ENCODE measurements at regions not wholly inside any gene's neighbourhood (a gene's known extent, or its start where the extent isn't known, plus 50 kb on each side); places are given as distances from the start of the nearest gene placed in this dataset.

GRCh38 chr16:85998868-85999729 lies 100.1 kb downstream of the IRF8 start:
- Mint-ChIP-seq H3K36me3 (no peaks in the 10 kb centered on the region), H3K9me3 (no peaks in the 10 kb centered on the region), H3K27ac (peak overlapping the region; percentile 1 to 64 (median 21)), H3K4me3 (peak overlapping the region; percentile 1 to 68), H3K27me3 (ENCODE audit: low read depth in 3 of 3) (peaks cover 0 to 4% (median 2%) of the 10 kb centered on the region in 3 donors), H3K4me1 (peaks cover 31% of the 10 kb centered on the region)
- peak in 1 of 3 donors; percentile 40 for DNase-seq
- TF ChIP-seq, protein P1, sequence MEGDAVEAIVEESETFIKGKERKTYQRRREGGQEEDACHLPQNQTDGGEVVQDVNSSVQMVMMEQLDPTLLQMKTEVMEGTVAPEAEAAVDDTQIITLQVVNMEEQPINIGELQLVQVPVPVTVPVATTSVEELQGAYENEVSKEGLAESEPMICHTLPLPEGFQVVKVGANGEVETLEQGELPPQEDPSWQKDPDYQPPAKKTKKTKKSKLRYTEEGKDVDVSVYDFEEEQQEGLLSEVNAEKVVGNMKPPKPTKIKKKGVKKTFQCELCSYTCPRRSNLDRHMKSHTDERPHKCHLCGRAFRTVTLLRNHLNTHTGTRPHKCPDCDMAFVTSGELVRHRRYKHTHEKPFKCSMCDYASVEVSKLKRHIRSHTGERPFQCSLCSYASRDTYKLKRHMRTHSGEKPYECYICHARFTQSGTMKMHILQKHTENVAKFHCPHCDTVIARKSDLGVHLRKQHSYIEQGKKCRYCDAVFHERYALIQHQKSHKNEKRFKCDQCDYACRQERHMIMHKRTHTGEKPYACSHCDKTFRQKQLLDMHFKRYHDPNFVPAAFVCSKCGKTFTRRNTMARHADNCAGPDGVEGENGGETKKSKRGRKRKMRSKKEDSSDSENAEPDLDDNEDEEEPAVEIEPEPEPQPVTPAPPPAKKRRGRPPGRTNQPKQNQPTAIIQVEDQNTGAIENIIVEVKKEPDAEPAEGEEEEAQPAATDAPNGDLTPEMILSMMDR (IDR thresholded peaks at IDR 0.05) = no peak
- no peak overlapping the region for H3K4me2 ChIP-seq (replicated peaks; ENCODE audit: extremely low read depth, low read length, poor library complexity, severe bottlenecking)
- peaks cover 24 to 31% of the 10 kb centered on the region in 2 donors for H3K4me1 ChIP-seq (ENCODE audit: control insufficient read depth in 1 of 2, insufficient read depth in 2 of 2, low read length in 2 of 2)
- H3K27me3 ChIP-seq (ENCODE audit: control insufficient read depth in 2 of 2, insufficient read depth in 2 of 2, low read length in 2 of 2) = no peaks in the 10 kb centered on the region
- H3K4me3 ChIP-seq (replicated peaks in 1 of 3; ENCODE audit: low read depth in 2 of 3, low read length in 3 of 3) = no peak overlapping the region
- no peaks in the 10 kb centered on the region for H3K9me3 ChIP-seq (replicated peaks in 1 of 2; ENCODE audit: control insufficient read depth in 1 of 2, insufficient read depth in 1 of 2, low read length in 2 of 2)
- 38% methylated on average over 5 of the region's 8 CpGs for WGBS (ENCODE audit: insufficient coverage)
- no peak overlapping the region for H3K9ac ChIP-seq (ENCODE audit: insufficient read depth, low read length, poor library complexity, severe bottlenecking)
- intact Hi-C loops (cut with micrococcal nuclease) = no loop called here
- H3K36me3 ChIP-seq (replicated peaks in 1 of 2; ENCODE audit: control insufficient read depth in 1 of 2, insufficient read depth in 2 of 2, low read length in 2 of 2) = no peaks in the 10 kb centered on the region
- H2AFZ ChIP-seq (ENCODE audit: insufficient read depth, low read depth, low read length, poor library complexity, severe bottlenecking) = peak overlapping the region; percentile 26
- no peak overlapping the region for H3K27ac ChIP-seq (ENCODE audit: low read depth in 1 of 2, low read length in 2 of 2)
- H3K79me2 ChIP-seq (ENCODE audit: insufficient read depth, low read length) = no peaks in the 10 kb centered on the region
- H4K20me1 ChIP-seq (ENCODE audit: insufficient read depth, low read length) = no peaks in the 10 kb centered on the region

DNA sequence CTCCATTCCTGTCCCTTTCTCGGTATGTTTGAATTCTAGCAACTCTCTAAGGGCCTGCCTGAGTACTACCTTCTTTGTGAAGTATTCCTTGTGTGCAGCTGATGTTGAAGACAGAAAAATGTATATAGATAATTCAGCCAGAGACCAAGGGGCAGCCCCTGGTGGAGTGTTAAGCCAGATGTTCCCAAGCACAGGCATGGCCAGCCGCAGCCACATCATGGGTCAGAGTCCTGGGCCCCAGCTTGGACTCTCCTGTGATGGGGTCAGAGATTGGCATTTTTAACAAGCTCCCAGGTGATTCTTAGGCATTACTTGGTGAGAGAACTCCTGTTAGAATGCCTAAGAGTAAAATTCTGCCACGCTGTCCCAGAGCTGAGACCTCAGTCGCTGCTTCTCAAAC lies 100.8 kb downstream of the IRF8 start:
- peaks cover 31% of the 10 kb centered on the region for H3K4me1 Mint-ChIP-seq

More for the DNA sequence above, 100.8 kb downstream of the IRF8 start:
- H3K4me3 ChIP-seq (replicated peaks in 1 of 3; ENCODE audit: low read depth in 2 of 3, low read length in 3 of 3) = no peak overlapping the region
- H3K27me3 ChIP-seq (ENCODE audit: control insufficient read depth in 2 of 2, insufficient read depth in 2 of 2, low read length in 2 of 2) = no peaks in the 10 kb centered on the region
- intact Hi-C loops (cut with micrococcal nuclease) = no loop called here
- Mint-ChIP-seq H3K36me3 (no peaks in the 10 kb centered on the region), H3K4me3 (no peak overlapping the region), H3K9me3 (no peaks in the 10 kb centered on the region), H3K27me3 (ENCODE audit: low read depth in 3 of 3) (peaks cover 0 to 4% (median 0%) of the 10 kb centered on the region in 3 donors), H3K27ac (no peak overlapping the region)
- H3K36me3 ChIP-seq (replicated peaks in 1 of 2; ENCODE audit: control insufficient read depth in 1 of 2, insufficient read depth in 2 of 2, low read length in 2 of 2) = no peaks in the 10 kb centered on the region
- WGBS (ENCODE audit: insufficient coverage) = 100% methylated on average over 1 of the region's 4 CpGs
- no peak overlapping the region for H3K9ac ChIP-seq (ENCODE audit: insufficient read depth, low read length, poor library complexity, severe bottlenecking)
- no peak overlapping the region for H3K4me2 ChIP-seq (replicated peaks; ENCODE audit: extremely low read depth, low read length, poor library complexity, severe bottlenecking)
- TF ChIP-seq, protein P1 (IDR thresholded peaks at IDR 0.05) = no peak
- no peak for DNase-seq
- H4K20me1 ChIP-seq (ENCODE audit: insufficient read depth, low read length) = no peaks in the 10 kb centered on the region
- H2AFZ ChIP-seq (ENCODE audit: insufficient read depth, low read depth, low read length, poor library complexity, severe bottlenecking) = no peak overlapping the region
- H3K27ac ChIP-seq (ENCODE audit: low read depth in 1 of 2, low read length in 2 of 2) = no peak overlapping the region
- no peaks in the 10 kb centered on the region for H3K9me3 ChIP-seq (replicated peaks in 1 of 2; ENCODE audit: control insufficient read depth in 1 of 2, insufficient read depth in 1 of 2, low read length in 2 of 2)
- no peaks in the 10 kb centered on the region for H3K79me2 ChIP-seq (ENCODE audit: insufficient read depth, low read length)
- H3K4me1 ChIP-seq (ENCODE audit: control insufficient read depth in 1 of 2, insufficient read depth in 2 of 2, low read length in 2 of 2) = peaks cover 24 to 31% of the 10 kb centered on the region in 2 donors
